Activated naive CD8-positive, alpha-beta T cell treated with anti-CD3 and anti-CD28 coated beads, Interleukin-2, amount 10 ng/mL, durations not matched to agents 7 days and 5 days (primary cell): ENCODE measurements at regions not wholly inside any gene's neighbourhood (a gene's known extent, or its start where the extent isn't known, plus 50 kb on each side); places are given as distances from the start of the nearest gene placed in this dataset.

Experiments
- ATAC-seq: fragments of 150-1000 bp; cut with Tn5 transposase; one replicate; pipeline ENCODE4 v1.10.0; 2021; ENCODE audit warnings: low read depth, moderate library complexity
- POLR2A ChIA-PET: fragments of 350-600 bp; sonication (Branson Sonifier 250); formaldehyde crosslinking; loops from one replicate; lab custom pipeline; 2021; ENCODE audit warnings: antibody characterized with exemption; lab: Charles Lee
- DNase-seq: peaks from one replicate; pipeline ENCODE4 v3.0.0; 2021
- H3K27ac Mint-ChIP-seq: one replicate; pipeline ENCODE4 v1.8.0; 2022; ENCODE audit warnings: mild to moderate bottlenecking, mixed read lengths
- H3K27me3 Mint-ChIP-seq: one replicate; pipeline ENCODE4 v1.8.0; 2022; ENCODE audit warnings: mild to moderate bottlenecking, moderate library complexity, mixed read lengths
- H3K36me3 Mint-ChIP-seq: one replicate; pipeline ENCODE4 v1.8.0; 2021; ENCODE audit warnings: mild to moderate bottlenecking, mixed read lengths
- H3K4me1 Mint-ChIP-seq: one replicate; pipeline ENCODE4 v1.8.0; 2021; ENCODE audit warnings: mixed read lengths
- H3K4me3 Mint-ChIP-seq: one replicate; pipeline ENCODE4 v1.8.0; 2022; ENCODE audit warnings: mild to moderate bottlenecking, moderate library complexity, mixed read lengths
- H3K9me3 Mint-ChIP-seq: one replicate; pipeline ENCODE4 v1.8.0; 2021; ENCODE audit warnings: mixed read lengths

DNA sequence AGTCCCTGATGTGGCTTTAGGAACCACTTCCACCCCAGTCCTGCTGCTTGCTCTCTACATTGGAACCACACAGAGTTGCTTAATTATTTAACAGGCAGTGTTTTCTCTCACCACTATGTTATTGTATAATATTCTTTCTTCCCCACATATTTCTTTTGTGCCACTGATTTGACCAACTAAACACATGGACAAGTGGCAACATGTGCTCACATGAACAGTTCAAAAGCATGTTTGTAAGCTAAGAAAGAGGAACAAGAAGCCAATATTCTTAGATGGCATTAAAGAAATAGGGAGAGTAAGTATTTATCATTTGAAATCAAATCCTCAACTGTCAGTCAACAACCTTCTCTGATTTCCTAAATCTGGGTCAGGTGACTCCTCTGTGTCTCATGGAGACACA is 409.6 kb downstream of the FBXO15 start:
- Mint-ChIP-seq H3K36me3 (no peaks in the 10 kb centered on the region), H3K27ac (no peak overlapping the region), H3K4me1 (no peaks in the 10 kb centered on the region), H3K9me3 (no peaks in the 10 kb centered on the region), H3K4me3 (no peak overlapping the region), H3K27me3 (no peaks in the 10 kb centered on the region)
- POLR2A ChIA-PET = no interaction called here
- DNase-seq = no peak
- ATAC-seq = no peak

DNA sequence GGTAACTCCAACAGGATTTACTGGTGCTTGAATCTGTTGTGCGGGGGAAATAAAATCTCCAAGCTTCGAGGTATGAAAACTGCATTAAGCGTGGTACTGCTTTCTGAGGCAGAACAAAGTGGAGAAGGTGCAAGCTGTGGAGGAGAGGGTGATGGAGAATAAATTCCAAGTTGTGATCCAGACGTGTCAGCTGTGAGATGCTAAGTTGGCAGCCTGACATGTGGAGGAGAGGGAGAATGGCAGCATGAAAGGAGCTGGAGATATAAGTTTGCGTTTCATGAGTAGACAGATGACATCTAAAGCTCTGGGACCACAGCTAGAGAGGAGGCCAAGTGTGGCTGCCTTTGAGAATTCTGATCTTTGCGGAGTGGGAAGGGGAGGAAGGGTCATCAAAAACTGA is 411.8 kb downstream of the FBXO15 start:
- POLR2A ChIA-PET = no interaction called here
- Mint-ChIP-seq H3K4me3 (no peak overlapping the region), H3K36me3 (no peaks in the 10 kb centered on the region), H3K27me3 (no peaks in the 10 kb centered on the region), H3K4me1 (no peaks in the 10 kb centered on the region), H3K9me3 (peaks cover 1% of the 10 kb centered on the region), H3K27ac (no peak overlapping the region)
- no peak for ATAC-seq
- DNase-seq = no peak

GRCh38 chr18:73733806-73734314 is 413.8 kb downstream of the FBXO15 start:
- no peaks in the 10 kb centered on the region for H3K36me3 Mint-ChIP-seq
- H3K9me3 Mint-ChIP-seq = peaks cover 1% of the 10 kb centered on the region
- POLR2A ChIA-PET = no interaction called here
- H3K4me1 Mint-ChIP-seq = no peaks in the 10 kb centered on the region
- DNase-seq (no peak), ATAC-seq (no peak)
- H3K4me3 Mint-ChIP-seq = no peak overlapping the region
- H3K27me3 Mint-ChIP-seq = no peaks in the 10 kb centered on the region
- no peak overlapping the region for H3K27ac Mint-ChIP-seq

DNA sequence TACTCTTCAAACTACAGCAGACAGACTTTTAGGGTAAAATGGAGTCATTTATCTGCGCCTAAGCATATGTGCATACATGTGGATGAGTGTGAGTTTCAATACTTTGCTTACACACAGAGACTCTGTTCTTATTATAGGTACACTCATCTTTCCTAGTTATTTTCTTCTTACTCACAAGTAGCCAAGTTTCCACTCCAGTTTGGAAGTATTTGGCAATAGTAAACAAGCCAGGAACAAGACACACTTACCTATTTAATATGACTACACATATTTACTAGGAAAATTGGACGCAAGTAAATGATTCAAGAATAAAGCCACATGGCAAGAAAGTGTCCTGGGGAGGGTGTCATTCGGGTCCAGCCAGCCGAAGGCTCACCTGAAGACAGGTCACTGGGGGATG is 414.3 kb downstream of the FBXO15 start:
- Mint-ChIP-seq H3K9me3 (peaks cover 1% of the 10 kb centered on the region), H3K36me3 (no peaks in the 10 kb centered on the region), H3K4me3 (no peak overlapping the region), H3K27ac (no peak overlapping the region), H3K4me1 (no peaks in the 10 kb centered on the region), H3K27me3 (no peaks in the 10 kb centered on the region)
- DNase-seq (no peak), ATAC-seq (no peak)
- POLR2A ChIA-PET = no interaction called here

GRCh38 chr18:73728657-73729056 is 419.0 kb downstream of the FBXO15 start:
- POLR2A ChIA-PET = no interaction called here
- Mint-ChIP-seq H3K27me3 (no peaks in the 10 kb centered on the region), H3K4me1 (no peaks in the 10 kb centered on the region), H3K9me3 (peaks cover 1% of the 10 kb centered on the region), H3K4me3 (no peak overlapping the region), H3K36me3 (no peaks in the 10 kb centered on the region), H3K27ac (no peak overlapping the region)
- DNase-seq (no peak), ATAC-seq (no peak)

DNA sequence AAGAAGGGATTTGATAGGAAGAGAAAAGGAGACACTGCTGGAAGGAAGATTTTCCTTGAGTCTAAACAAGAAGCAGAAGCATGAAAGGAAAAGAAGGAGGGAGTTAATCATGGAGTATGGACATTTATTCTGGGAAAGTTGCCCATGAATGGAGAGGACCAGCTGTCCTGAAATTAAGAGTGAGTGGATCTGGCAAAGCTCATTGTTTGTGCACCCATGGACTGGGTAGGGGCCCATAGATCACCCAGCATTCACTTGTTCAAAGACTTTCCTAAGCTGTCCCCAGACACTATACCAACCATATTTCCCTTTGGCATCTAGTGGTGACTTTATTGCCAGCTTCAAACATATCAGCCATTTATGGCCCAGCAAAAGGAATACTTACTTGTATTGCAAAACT is 422.7 kb downstream of the FBXO15 start:
- no peaks in the 10 kb centered on the region for H3K9me3 Mint-ChIP-seq
- no peaks in the 10 kb centered on the region for H3K4me1 Mint-ChIP-seq
- POLR2A ChIA-PET = no interaction called here
- no peak for ATAC-seq
- no peak overlapping the region for H3K4me3 Mint-ChIP-seq
- no peak overlapping the region for H3K27ac Mint-ChIP-seq
- no peaks in the 10 kb centered on the region for H3K27me3 Mint-ChIP-seq
- no peak for DNase-seq
- no peaks in the 10 kb centered on the region for H3K36me3 Mint-ChIP-seq

DNA sequence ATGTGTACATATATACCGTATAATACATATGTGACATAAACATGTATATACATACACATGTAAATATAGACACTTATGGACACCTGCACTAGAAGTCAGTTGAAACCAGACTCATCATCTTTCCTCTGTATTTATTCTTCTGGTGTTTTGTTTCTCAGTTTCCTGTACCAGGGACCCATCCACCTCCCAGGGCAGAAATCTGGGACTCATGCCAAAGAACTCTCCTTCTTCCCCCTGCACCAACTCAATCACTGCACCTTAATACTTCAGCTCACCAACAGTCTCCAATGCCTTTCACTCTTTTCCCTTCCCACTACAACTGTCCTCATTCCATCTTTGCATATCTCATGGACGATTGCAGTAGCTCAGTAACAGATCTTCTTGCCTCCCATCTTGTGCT is 428.0 kb downstream of the FBXO15 start:
- no peaks in the 10 kb centered on the region for H3K9me3 Mint-ChIP-seq
- no peaks in the 10 kb centered on the region for H3K27me3 Mint-ChIP-seq
- POLR2A ChIA-PET = no interaction called here
- H3K36me3 Mint-ChIP-seq = no peaks in the 10 kb centered on the region
- ATAC-seq (no peak), DNase-seq (no peak)
- H3K4me3 Mint-ChIP-seq = no peak overlapping the region
- no peaks in the 10 kb centered on the region for H3K4me1 Mint-ChIP-seq
- no peak overlapping the region for H3K27ac Mint-ChIP-seq

- ATAC-seq = no peak
- Mint-ChIP-seq H3K36me3 (no peaks in the 10 kb centered on the region), H3K27me3 (no peaks in the 10 kb centered on the region), H3K4me3 (no peak overlapping the region), H3K27ac (no peak overlapping the region), H3K4me1 (no peaks in the 10 kb centered on the region), H3K9me3 (no peaks in the 10 kb centered on the region)
- POLR2A ChIA-PET = no interaction called here
- DNase-seq = no peak
Measured at GRCh38 chr18:73717570-73717969, 430.1 kb downstream of the FBXO15 start.

DNA sequence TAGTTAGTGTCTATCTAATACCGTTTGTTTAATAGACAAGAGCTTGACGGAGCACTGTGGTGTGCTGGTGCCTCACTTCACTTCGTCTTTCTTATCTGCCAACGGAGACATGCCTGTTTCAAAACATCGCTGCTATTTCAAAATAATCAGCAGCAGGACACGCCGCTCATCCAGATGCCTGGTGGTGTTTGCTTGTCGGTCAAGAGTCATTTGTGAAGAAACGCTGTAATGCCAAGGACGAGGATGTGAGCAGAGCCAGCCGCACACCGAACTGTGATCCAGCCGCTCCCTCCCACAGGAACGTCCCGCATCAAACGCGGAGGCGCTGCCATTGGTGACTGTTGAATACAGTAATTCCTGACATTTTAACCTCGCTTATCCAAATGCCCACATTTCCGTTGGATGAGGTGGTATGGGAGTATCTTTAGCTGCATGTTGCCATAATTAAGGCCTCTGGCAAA is 432.4 kb downstream of the FBXO15 start:
- no peak overlapping the region for H3K4me3 Mint-ChIP-seq
- H3K27ac Mint-ChIP-seq = no peak overlapping the region
- ATAC-seq = no peak
- POLR2A ChIA-PET = no interaction called here
- H3K27me3 Mint-ChIP-seq = no peaks in the 10 kb centered on the region
- H3K9me3 Mint-ChIP-seq = no peaks in the 10 kb centered on the region
- no peaks in the 10 kb centered on the region for H3K4me1 Mint-ChIP-seq
- DNase-seq = no peak
- H3K36me3 Mint-ChIP-seq = no peaks in the 10 kb centered on the region

DNA sequence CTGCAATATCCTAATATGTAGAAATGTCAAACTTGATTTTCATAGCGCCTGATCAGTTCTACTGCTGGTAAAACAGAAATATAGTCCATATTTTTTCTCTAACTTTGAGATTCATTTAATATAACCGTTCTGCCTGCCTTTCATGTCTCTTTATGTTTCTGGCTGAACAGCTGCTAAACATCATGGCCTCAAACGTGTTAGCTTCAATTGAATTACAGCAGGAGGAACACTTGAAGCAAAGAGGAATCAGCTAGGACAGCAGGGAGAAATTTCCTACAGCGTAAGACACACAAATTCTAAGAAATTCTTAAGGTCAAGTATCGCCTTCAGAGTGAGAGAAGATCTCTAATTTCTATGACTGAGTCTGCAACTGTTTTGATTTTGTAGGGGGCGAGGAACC is 433.2 kb downstream of the FBXO15 start:
- H3K9me3 Mint-ChIP-seq = no peaks in the 10 kb centered on the region
- no peak overlapping the region for H3K4me3 Mint-ChIP-seq
- no peak overlapping the region for H3K27ac Mint-ChIP-seq
- H3K36me3 Mint-ChIP-seq = no peaks in the 10 kb centered on the region
- no peak for DNase-seq
- H3K4me1 Mint-ChIP-seq = no peaks in the 10 kb centered on the region
- POLR2A ChIA-PET = no interaction called here
- no peak for ATAC-seq
- H3K27me3 Mint-ChIP-seq = no peaks in the 10 kb centered on the region

DNA sequence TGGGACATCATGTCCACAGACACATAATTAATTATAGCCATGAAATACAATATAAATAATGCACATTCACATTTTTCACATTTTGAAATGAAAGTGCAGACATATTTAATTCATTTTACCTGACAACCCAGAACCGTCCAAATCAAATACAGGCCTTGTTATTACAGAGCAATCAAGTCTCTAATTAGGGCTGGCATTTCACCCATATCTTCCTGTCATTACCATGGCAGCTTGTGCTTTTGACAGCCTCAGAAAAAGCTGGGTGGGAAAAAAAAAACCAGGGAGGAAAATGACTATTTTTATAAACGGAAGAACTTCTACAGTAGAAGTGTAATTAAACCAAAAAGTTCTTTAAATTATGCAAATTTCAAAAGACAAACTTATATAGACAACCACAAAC is 436.4 kb downstream of the FBXO15 start:
- Mint-ChIP-seq H3K4me1 (no peaks in the 10 kb centered on the region), H3K4me3 (no peak overlapping the region), H3K36me3 (no peaks in the 10 kb centered on the region), H3K27ac (no peak overlapping the region), H3K9me3 (no peaks in the 10 kb centered on the region), H3K27me3 (no peaks in the 10 kb centered on the region)
- no peak for ATAC-seq
- DNase-seq = no peak
- POLR2A ChIA-PET = no interaction called here

DNA sequence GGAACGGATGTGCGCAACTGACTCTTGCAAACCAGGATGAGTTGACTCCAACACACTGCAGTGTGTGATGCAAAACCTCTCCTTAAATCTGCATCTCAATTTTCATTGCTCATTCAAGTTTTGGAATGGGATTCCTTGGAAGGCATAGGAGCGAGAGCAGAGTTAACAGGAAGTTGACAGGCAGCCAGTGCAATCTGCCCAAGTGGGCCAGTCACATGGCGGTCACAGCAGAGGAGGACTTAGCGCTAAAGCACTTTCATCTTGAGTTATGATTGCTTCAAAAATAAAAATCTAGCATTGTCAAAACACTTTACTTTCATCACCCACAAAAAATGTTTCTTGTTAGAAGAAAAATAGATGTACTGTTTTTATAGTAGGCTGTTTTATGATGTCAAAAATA is 439.0 kb downstream of the FBXO15 start:
- H3K27me3 Mint-ChIP-seq = no peaks in the 10 kb centered on the region
- H3K9me3 Mint-ChIP-seq = no peaks in the 10 kb centered on the region
- POLR2A ChIA-PET = no interaction called here
- ATAC-seq = no peak
- H3K4me1 Mint-ChIP-seq = no peaks in the 10 kb centered on the region
- no peak for DNase-seq
- H3K4me3 Mint-ChIP-seq = no peak overlapping the region
- H3K36me3 Mint-ChIP-seq = no peaks in the 10 kb centered on the region
- no peak overlapping the region for H3K27ac Mint-ChIP-seq

- ATAC-seq (no peak), DNase-seq (no peak)
- Mint-ChIP-seq H3K36me3 (no peaks in the 10 kb centered on the region), H3K9me3 (no peaks in the 10 kb centered on the region), H3K4me1 (no peaks in the 10 kb centered on the region), H3K4me3 (no peak overlapping the region), H3K27ac (no peak overlapping the region), H3K27me3 (no peaks in the 10 kb centered on the region)
- POLR2A ChIA-PET = no interaction called here
Measured at GRCh38 chr18:73707035-73707434, 440.6 kb downstream of the FBXO15 start.

DNA sequence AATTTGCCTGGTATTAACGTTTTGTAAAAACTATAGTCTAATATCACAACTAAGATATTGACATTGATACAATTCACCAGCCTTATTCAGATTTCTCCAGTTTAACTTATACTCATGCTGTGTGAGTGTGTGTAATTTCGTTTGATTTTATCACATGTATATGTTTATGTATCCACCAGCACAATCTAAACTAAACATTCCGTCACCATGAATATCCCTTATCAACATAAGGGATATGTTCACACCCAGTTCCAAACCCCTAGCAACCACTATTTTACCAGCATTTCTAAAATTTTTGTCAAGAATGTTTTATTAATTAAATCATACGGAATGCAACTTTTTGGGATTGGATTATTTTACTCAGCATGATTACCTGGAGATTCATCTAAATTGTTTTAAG is 450.3 kb downstream of the FBXO15 start:
- no peak for DNase-seq
- no peak overlapping the region for H3K4me3 Mint-ChIP-seq
- H3K36me3 Mint-ChIP-seq = no peaks in the 10 kb centered on the region
- POLR2A ChIA-PET = no interaction called here
- H3K4me1 Mint-ChIP-seq = no peaks in the 10 kb centered on the region
- no peaks in the 10 kb centered on the region for H3K9me3 Mint-ChIP-seq
- ATAC-seq = no peak
- no peaks in the 10 kb centered on the region for H3K27me3 Mint-ChIP-seq
- H3K27ac Mint-ChIP-seq = no peak overlapping the region

DNA sequence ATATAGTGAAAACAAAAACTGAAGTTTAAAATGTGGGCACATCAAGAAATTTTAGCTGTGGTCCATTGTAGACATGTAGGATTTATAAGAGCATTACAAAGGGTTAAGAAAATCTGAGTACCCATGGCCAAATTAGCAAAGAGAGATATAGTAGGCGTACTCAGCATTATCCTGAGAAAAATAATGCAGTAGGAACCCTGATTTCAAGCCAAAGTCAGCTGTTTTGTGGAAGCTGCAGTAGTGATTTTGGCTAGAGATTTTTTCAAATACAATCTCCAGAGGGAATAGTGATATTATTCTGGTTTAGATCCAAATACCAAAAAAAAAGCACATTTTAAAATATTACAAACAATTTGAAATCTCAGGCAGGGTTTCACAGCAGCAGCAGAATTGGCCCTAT is 450.9 kb downstream of the FBXO15 start:
- no peak for DNase-seq
- no peak overlapping the region for H3K4me3 Mint-ChIP-seq
- no peak for ATAC-seq
- no peaks in the 10 kb centered on the region for H3K36me3 Mint-ChIP-seq
- no peak overlapping the region for H3K27ac Mint-ChIP-seq
- H3K9me3 Mint-ChIP-seq = no peaks in the 10 kb centered on the region
- H3K27me3 Mint-ChIP-seq = no peaks in the 10 kb centered on the region
- POLR2A ChIA-PET = no interaction called here
- H3K4me1 Mint-ChIP-seq = no peaks in the 10 kb centered on the region
